Mesothelial cell of epicardium (in vitro differentiated cells): ENCODE measurements at regions not wholly inside any gene's neighbourhood (a gene's known extent, or its start where the extent isn't known, plus 50 kb on each side); places are given as distances from the start of the nearest gene placed in this dataset.
"Not testable (repeated sequence)": the region's sequence is repeated elsewhere in the genome, so short reads cannot be mapped to it uniquely, and the experiment has no call there.

Experiments used
- DNase-seq, 2 experiments: peaks; one replicate each; pipeline ENCODE4 v3.0.0; 2021; ENCODE audit warnings: low spot score in 2 of 2; ENCODE audit not compliant: unreplicated experiment in 2 of 2
- H3K27ac Mint-ChIP-seq: 2 replicates; pipeline ENCODE4 v1.8.0; 2021; ENCODE audit warnings: mixed read lengths
- H3K27me3 Mint-ChIP-seq: 2 replicates; pipeline ENCODE4 v1.8.0; 2021; ENCODE audit warnings: low read depth, mixed read lengths
- H3K36me3 Mint-ChIP-seq: 2 replicates; pipeline ENCODE4 v1.8.0; 2021; ENCODE audit warnings: mixed read lengths
- H3K4me1 Mint-ChIP-seq: 2 replicates; pipeline ENCODE4 v1.8.0; 2021; ENCODE audit warnings: mixed read lengths
- H3K4me3 Mint-ChIP-seq: 2 replicates; pipeline ENCODE4 v1.8.0; 2021; ENCODE audit warnings: mild to moderate bottlenecking, moderate library complexity, mixed read lengths
- H3K9me3 Mint-ChIP-seq: 2 replicates; pipeline ENCODE4 v1.8.0; 2021; ENCODE audit warnings: mixed read lengths
- CTCF ChIP-seq: fragments of 200-600 bp; sonication (generic); IDR thresholded peaks from one replicate; pipeline ENCODE4 v1.5.0; 2021; ENCODE audit warnings: antibody characterized with exemption; ENCODE audit not compliant: unreplicated experiment

GRCh38 chr12:76674669-76675315 lies 89.1 kb upstream of the ZDHHC17 start:
- Mint-ChIP-seq H3K9me3 (peaks cover 13% of the 10 kb centered on the region), H3K36me3 (peaks cover 2% of the 10 kb centered on the region), H3K4me3 (no peak overlapping the region), H3K4me1 (peaks cover 12% of the 10 kb centered on the region), H3K27ac (no peak overlapping the region), H3K27me3 (no peaks in the 10 kb centered on the region)
- TF ChIP-seq CTCF = no peak
- DNase-seq = no peak

GRCh38 chr12:76676261-76676660 lies 87.7 kb upstream of the ZDHHC17 start:
- Mint-ChIP-seq H3K4me1 (peaks cover 11% of the 10 kb centered on the region), H3K9me3 (peaks cover 13% of the 10 kb centered on the region)
- not testable (repeated sequence) for DNase-seq, H3K27me3 Mint-ChIP-seq, H3K36me3 Mint-ChIP-seq, H3K4me3 Mint-ChIP-seq, H3K27ac Mint-ChIP-seq

- Mint-ChIP-seq H3K27ac (no peak overlapping the region), H3K4me3 (no peak overlapping the region), H3K4me1 (peaks cover 11% of the 10 kb centered on the region), H3K36me3 (peaks cover 3% of the 10 kb centered on the region), H3K9me3 (peaks cover 14% of the 10 kb centered on the region), H3K27me3 (no peaks in the 10 kb centered on the region)
- no peak for DNase-seq
- TF ChIP-seq CTCF = no peak
Observed at GRCh38 chr12:76678992-76679391, 84.9 kb upstream of the ZDHHC17 start.

GRCh38 chr12:76679778-76680177 lies 84.1 kb upstream of the ZDHHC17 start:
- H3K27ac Mint-ChIP-seq = no peak overlapping the region
- DNase-seq = no peak
- H3K4me1 Mint-ChIP-seq = peaks cover 11% of the 10 kb centered on the region
- H3K36me3 Mint-ChIP-seq = peaks cover 3% of the 10 kb centered on the region
- peaks cover 13% of the 10 kb centered on the region for H3K9me3 Mint-ChIP-seq
- no peaks in the 10 kb centered on the region for H3K27me3 Mint-ChIP-seq
- TF ChIP-seq CTCF = no peak
- no peak overlapping the region for H3K4me3 Mint-ChIP-seq

- H3K4me1 Mint-ChIP-seq = peaks cover 19% of the 10 kb centered on the region
- DNase-seq = no peak
- no peak overlapping the region for H3K4me3 Mint-ChIP-seq
- H3K27me3 Mint-ChIP-seq = no peaks in the 10 kb centered on the region
- H3K36me3 Mint-ChIP-seq = peaks cover 3% of the 10 kb centered on the region
- peak overlapping the region; percentile 81 for H3K27ac Mint-ChIP-seq
- no peak for TF ChIP-seq CTCF
- peaks cover 9% of the 10 kb centered on the region for H3K9me3 Mint-ChIP-seq
Observed at GRCh38 chr12:76680940-76681339, 83.0 kb upstream of the ZDHHC17 start.

GRCh38 chr12:76685246-76685678 lies 78.7 kb upstream of the ZDHHC17 start:
- H3K4me1 Mint-ChIP-seq = peaks cover 36% of the 10 kb centered on the region
- no peak for DNase-seq
- H3K27ac Mint-ChIP-seq = no peak overlapping the region
- peaks cover 3% of the 10 kb centered on the region for H3K36me3 Mint-ChIP-seq
- no peak for TF ChIP-seq CTCF
- no peak overlapping the region for H3K4me3 Mint-ChIP-seq
- no peaks in the 10 kb centered on the region for H3K27me3 Mint-ChIP-seq
- peaks cover 5% of the 10 kb centered on the region for H3K9me3 Mint-ChIP-seq
